ENCODE measurements at regions not wholly inside any gene's neighbourhood (a gene's known extent, or its start where the extent isn't known, plus 50 kb on each side); places are given as distances from the start of the nearest gene placed in this dataset.

GRCh38 chr10:35898716-35899440, 256.8 kb upstream of the FZD8 start:
- H3K4me3 Mint-ChIP-seq: no peak overlapping the region
- no peak for DNase-seq
- no peaks in the 10 kb centered on the region for H3K36me3 Mint-ChIP-seq
- H3K4me1 Mint-ChIP-seq: no peaks in the 10 kb centered on the region
- H3K27me3 Mint-ChIP-seq: no peaks in the 10 kb centered on the region
- H3K9me3 Mint-ChIP-seq: peaks cover 10% of the 10 kb centered on the region
- CTCF ChIA-PET: no interaction called here
- H3K27ac Mint-ChIP-seq: no peak overlapping the region

GRCh38 chr10:35896001-35896400, 253.9 kb upstream of the FZD8 start:
- no peak overlapping the region for H3K27ac Mint-ChIP-seq
- H3K9me3 Mint-ChIP-seq: peaks cover 12% of the 10 kb centered on the region
- CTCF ChIA-PET: no interaction called here
- no peaks in the 10 kb centered on the region for H3K36me3 Mint-ChIP-seq
- no peaks in the 10 kb centered on the region for H3K27me3 Mint-ChIP-seq
- no peak overlapping the region for H3K4me3 Mint-ChIP-seq
- no peak for DNase-seq
- no peaks in the 10 kb centered on the region for H3K4me1 Mint-ChIP-seq

DNA sequence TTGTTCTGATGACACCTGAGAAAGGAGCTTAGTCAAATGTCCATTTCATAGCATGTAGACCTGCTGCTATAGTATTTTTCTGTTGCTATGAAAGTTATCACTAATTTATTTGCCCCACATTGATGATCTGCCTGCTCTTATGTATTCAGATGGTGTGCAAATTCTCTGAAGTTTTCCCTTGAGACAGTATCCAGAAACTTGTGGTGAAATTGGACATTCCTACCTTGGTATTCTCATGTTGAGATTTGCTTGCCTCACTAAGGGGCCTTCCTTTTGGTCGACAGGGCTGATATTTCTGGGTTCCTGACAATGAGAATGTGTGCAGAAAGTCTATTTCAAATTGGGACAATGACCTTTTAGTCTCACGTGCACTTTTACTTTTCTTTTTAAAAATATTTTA, 253.2 kb upstream of the FZD8 start:
- no peak for DNase-seq
- Mint-ChIP-seq H3K4me1 (no peaks in the 10 kb centered on the region), H3K27ac (no peak overlapping the region), H3K36me3 (no peaks in the 10 kb centered on the region), H3K9me3 (peaks cover 12% of the 10 kb centered on the region), H3K4me3 (no peak overlapping the region), H3K27me3 (no peaks in the 10 kb centered on the region)
- CTCF ChIA-PET: no interaction called here

DNA sequence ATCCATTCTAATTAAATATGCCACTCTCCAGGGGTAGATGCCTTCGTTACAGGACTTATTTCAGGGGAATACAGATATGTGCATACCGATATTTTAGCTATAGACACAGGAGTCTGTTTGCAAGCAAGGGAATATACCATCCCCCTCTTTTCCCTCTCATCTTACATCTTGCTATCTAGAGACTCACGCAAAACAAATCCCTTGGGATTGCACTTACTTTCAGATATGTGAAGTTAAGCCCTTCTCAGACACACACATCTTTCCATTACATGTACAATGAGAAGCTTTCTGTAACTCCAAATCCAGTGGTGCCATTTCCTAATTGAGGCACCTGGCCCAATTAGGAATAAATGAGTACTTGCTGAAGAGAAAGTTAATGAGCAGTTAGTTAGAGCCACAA, 250.4 kb upstream of the FZD8 start:
- Mint-ChIP-seq H3K27me3 (no peaks in the 10 kb centered on the region), H3K36me3 (no peaks in the 10 kb centered on the region), H3K9me3 (peaks cover 3% of the 10 kb centered on the region), H3K4me3 (no peak overlapping the region), H3K4me1 (no peaks in the 10 kb centered on the region), H3K27ac (no peak overlapping the region)
- CTCF ChIA-PET: no interaction called here
- no peak for DNase-seq

DNA sequence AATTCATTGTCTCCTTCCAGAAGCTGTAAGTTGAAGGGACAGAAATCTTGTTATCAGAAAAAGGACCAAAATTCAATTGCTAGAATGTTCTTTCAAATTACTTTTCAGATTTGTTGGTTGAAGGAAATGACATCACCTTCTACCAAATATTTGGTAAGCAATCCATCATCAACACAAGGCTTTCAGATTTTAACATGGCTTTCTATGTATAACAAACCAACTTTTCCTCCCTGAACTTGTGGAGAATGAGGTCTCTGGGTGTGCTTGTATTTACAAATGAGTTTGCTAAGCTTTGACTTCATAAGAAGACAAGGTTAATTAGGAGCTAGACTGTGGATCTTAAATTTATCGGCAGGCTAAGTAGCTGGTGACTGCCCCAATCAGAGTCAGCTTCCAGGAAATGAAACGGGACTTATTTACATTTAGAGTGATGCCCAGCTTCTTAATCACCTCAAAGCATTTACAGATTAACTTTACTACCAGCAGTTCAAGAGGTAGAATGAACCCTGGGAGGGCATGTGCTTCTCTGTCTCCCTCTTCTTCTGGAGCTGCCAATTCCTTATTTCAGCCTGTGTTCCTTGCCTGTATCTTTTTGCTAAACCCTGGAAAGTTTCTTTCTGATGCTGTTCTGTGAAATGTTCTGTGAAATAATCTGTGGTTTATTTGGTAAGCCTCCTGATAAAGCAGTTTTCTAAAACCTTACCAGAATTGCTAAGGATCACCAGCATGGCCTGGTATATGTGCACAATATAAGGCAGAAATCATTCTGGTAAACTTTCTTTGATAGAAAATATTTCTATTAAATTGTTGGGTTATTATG, 248.8 kb upstream of the FZD8 start:
- CTCF ChIA-PET: no interaction called here
- Mint-ChIP-seq H3K27me3 (no peaks in the 10 kb centered on the region), H3K27ac (no peak overlapping the region), H3K9me3 (peaks cover 3% of the 10 kb centered on the region), H3K4me1 (no peaks in the 10 kb centered on the region), H3K36me3 (no peaks in the 10 kb centered on the region), H3K4me3 (no peak overlapping the region)
- DNase-seq: no peak

DNA sequence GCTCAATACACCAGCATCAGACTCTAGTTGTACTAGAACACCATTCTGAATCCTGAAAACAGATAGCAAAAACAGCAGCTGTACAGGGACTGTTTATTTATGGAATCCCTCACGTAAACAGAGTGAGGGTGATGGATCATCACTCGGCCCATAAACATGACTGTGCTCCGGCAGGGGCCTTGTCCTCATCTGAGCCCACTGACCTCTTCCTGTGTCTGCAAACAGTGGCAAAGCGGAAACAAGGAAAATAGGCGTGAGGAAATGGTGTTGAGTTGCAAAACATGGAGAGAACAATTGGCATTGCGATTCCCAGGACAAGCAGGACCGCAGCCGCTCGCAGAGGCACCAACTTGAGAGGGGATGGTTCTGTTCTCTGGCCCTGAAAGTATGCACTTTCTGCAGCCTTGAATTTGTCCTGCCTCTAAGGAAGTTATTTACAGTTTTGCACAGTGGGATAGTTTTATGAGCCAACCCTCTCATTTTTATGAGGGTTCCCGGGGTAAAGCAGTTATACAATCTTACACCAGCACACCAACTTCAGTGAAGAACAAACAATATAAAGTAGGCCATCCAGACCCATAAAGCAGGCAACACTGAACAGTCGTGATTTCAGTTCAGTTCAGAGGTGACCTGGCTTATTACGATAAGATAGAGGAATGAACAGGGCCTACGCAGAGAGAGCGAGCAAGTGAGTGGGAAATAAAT, 248.0 kb upstream of the FZD8 start:
- Mint-ChIP-seq H3K9me3 (peaks cover 3% of the 10 kb centered on the region), H3K36me3 (no peaks in the 10 kb centered on the region), H3K27me3 (no peaks in the 10 kb centered on the region), H3K27ac (no peak overlapping the region), H3K4me3 (no peak overlapping the region), H3K4me1 (no peaks in the 10 kb centered on the region)
- CTCF ChIA-PET: no interaction called here
- no peak for DNase-seq

- Mint-ChIP-seq H3K27me3 (no peaks in the 10 kb centered on the region), H3K4me3 (no peak overlapping the region), H3K36me3 (no peaks in the 10 kb centered on the region), H3K4me1 (no peaks in the 10 kb centered on the region), H3K9me3 (peaks cover 3% of the 10 kb centered on the region), H3K27ac (no peak overlapping the region)
- CTCF ChIA-PET: no interaction called here
- DNase-seq: no peak
Observed at GRCh38 chr10:35889226-35889625, 247.1 kb upstream of the FZD8 start.

DNA sequence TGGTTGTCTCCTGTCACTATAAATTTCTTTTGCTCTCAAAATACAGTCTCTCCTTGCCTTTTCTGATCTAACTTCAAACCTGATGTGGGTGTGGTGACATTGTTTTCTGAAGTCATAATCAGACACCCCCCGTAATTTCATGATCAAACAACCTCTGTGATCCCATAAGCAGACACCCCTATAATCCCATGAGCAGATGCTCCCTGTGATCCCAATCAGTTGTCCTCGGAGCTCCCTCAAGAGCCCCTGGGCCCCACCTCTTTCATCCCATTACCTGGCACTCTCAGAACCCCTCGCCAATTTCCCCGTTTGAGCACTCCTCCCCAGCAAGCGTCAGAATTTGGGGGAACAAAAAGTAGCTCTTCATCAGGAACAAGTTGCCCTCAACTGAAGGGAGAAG, 246.3 kb upstream of the FZD8 start:
- Mint-ChIP-seq H3K27ac (no peak overlapping the region), H3K27me3 (no peaks in the 10 kb centered on the region), H3K9me3 (no peaks in the 10 kb centered on the region), H3K4me1 (no peaks in the 10 kb centered on the region), H3K36me3 (no peaks in the 10 kb centered on the region), H3K4me3 (no peak overlapping the region)
- CTCF ChIA-PET: no interaction called here
- no peak for DNase-seq

- H3K36me3 Mint-ChIP-seq: no peaks in the 10 kb centered on the region
- CTCF ChIA-PET: no interaction called here
- no peaks in the 10 kb centered on the region for H3K9me3 Mint-ChIP-seq
- H3K27me3 Mint-ChIP-seq: no peaks in the 10 kb centered on the region
- DNase-seq: no peak
- H3K27ac Mint-ChIP-seq: no peak overlapping the region
- H3K4me3 Mint-ChIP-seq: no peak overlapping the region
- no peaks in the 10 kb centered on the region for H3K4me1 Mint-ChIP-seq
Observed at GRCh38 chr10:35887685-35888084, 245.6 kb upstream of the FZD8 start.

GRCh38 chr10:35885076-35885475, 243.0 kb upstream of the FZD8 start:
- no peaks in the 10 kb centered on the region for H3K36me3 Mint-ChIP-seq
- DNase-seq: no peak
- no peaks in the 10 kb centered on the region for H3K27me3 Mint-ChIP-seq
- H3K4me3 Mint-ChIP-seq: no peak overlapping the region
- peaks cover 3% of the 10 kb centered on the region for H3K9me3 Mint-ChIP-seq
- H3K4me1 Mint-ChIP-seq: no peaks in the 10 kb centered on the region
- H3K27ac Mint-ChIP-seq: no peak overlapping the region
- CTCF ChIA-PET: no interaction called here

- Mint-ChIP-seq H3K36me3 (no peaks in the 10 kb centered on the region), H3K9me3 (peaks cover 3% of the 10 kb centered on the region), H3K4me3 (no peak overlapping the region), H3K27me3 (no peaks in the 10 kb centered on the region), H3K4me1 (no peaks in the 10 kb centered on the region), H3K27ac (no peak overlapping the region)
- DNase-seq: no peak
- CTCF ChIA-PET: no interaction called here
Observed at GRCh38 chr10:35884657-35885071, 242.6 kb upstream of the FZD8 start.

GRCh38 chr10:35882422-35883150, 240.5 kb upstream of the FZD8 start:
- no peaks in the 10 kb centered on the region for H3K36me3 Mint-ChIP-seq
- H3K27ac Mint-ChIP-seq: no peak overlapping the region
- no peak overlapping the region for H3K4me3 Mint-ChIP-seq
- H3K9me3 Mint-ChIP-seq: peaks cover 3% of the 10 kb centered on the region
- DNase-seq: no peak
- no peaks in the 10 kb centered on the region for H3K27me3 Mint-ChIP-seq
- CTCF ChIA-PET: no interaction called here
- H3K4me1 Mint-ChIP-seq: no peaks in the 10 kb centered on the region

DNA sequence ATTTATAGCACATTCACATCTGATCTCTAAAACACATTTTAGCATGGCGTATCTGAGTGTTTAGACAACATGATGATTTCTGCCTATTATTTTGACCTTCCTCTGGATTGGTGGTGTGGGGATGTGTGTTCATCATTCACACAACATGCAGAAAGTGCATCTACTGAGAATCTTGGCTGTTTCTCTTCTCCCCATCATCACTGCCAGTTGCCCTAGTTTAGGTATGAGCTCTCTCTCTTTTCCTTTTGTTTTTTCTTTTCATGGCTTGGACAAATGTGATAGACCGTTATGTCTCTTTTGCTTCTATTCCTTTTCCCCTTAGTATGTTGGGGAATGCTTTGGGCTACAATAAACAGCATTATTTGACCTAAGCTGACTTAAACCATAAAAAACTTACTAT, 239.2 kb upstream of the FZD8 start:
- CTCF ChIA-PET: no interaction called here
- Mint-ChIP-seq H3K27me3 (no peaks in the 10 kb centered on the region), H3K27ac (no peak overlapping the region), H3K4me1 (no peaks in the 10 kb centered on the region), H3K36me3 (no peaks in the 10 kb centered on the region), H3K9me3 (peaks cover 3% of the 10 kb centered on the region), H3K4me3 (no peak overlapping the region)
- no peak for DNase-seq

DNA sequence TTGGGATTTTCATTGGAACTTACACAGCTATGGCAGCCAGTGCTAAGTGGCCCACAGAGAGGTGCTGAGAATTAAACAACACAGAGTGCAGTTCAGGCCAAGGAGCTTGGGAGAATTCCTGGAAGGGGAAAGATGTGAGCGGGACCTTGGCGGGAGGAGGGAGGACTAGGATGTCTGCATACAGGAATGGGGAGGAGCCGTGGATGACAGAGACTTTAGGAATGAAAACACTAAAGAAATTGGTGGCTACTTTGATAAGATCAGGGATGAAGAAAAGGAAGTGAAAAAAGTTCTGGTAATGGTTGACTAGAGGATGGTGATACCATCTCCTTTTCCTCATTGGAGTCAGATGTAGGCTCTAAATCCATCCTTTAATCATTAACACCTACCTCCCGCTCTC, 234.2 kb upstream of the FZD8 start:
- no peaks in the 10 kb centered on the region for H3K9me3 Mint-ChIP-seq
- CTCF ChIA-PET: no interaction called here
- H3K27ac Mint-ChIP-seq: no peak overlapping the region
- H3K4me1 Mint-ChIP-seq: no peaks in the 10 kb centered on the region
- H3K27me3 Mint-ChIP-seq: no peaks in the 10 kb centered on the region
- H3K36me3 Mint-ChIP-seq: no peaks in the 10 kb centered on the region
- H3K4me3 Mint-ChIP-seq: no peak overlapping the region
- no peak for DNase-seq

Data from activated naive CD4-positive, alpha-beta T cell treated with anti-CD3 and anti-CD28 coated beads, Interleukin-2, amount 10 ng/mL, durations not matched to agents 7 days and 5 days (primary cell).